K562 (cell line): ENCODE measurements at regions not wholly inside any gene's neighbourhood (a gene's known extent, or its start where the extent isn't known, plus 50 kb on each side); places are given as distances from the start of the nearest gene placed in this dataset.

Experiments used
- ATAC-seq: fragments of 200-7000 bp; cut with Tn5 transposase; 3 replicates; pipeline ENCODE4 v1.9.1; 2020; ENCODE audit warnings: moderate library complexity
- BruUV-seq: library from RNA; stranded (reverse); fragments of 400-500 nt; replicated peaks from 2 replicates; lab custom pipeline; 2021; lab: Mats Ljungman, UMichigan
- CTCF ChIA-PET: fragments of 300-600 bp; formaldehyde crosslinking; extraction: SDS; loops from one replicate; lab custom pipeline; 2021; ENCODE audit warnings: low intra/inter-chr PET ratio; lab: Yijun Ruan, JAX
- POLR2A ChIA-PET: fragments of 300-600, 350-650 bp; sonication (Branson Sonifier 250); formaldehyde crosslinking; extraction: SDS; loops from one replicate; lab custom pipeline; 2021; ENCODE audit warnings: antibody characterized with exemption, inconsistent platforms; lab: Yijun Ruan, JAX
- DNase-seq, 4 experiments: peaks; one replicate each; pipeline versions ENCODE4 v3.0.0 to v3.0.0-alpha.2; 2011 to 2018; ENCODE audit warnings: low spot score in 3 of 4, mixed read lengths in 3 of 4; ENCODE audit errors: extremely low read depth in 1 of 4
- FAIRE-seq: peaks from 2 replicates; lab custom pipeline; 2011; peaks lifted over from hg19 to GRCh38; lab: Jason Lieb, UNC
- H2AFZ ChIP-seq: 2 replicates; pipeline ENCODE4 v1.6.0; 2011; ENCODE audit warnings: low read depth, low read length, control low read depth, inconsistent platforms
- H3K27ac ChIP-seq: fragments of 200-600 bp; 3 replicates; pipeline ENCODE4 v1.8.0; 2011; ENCODE audit warnings: low read depth, mild to moderate bottlenecking, control low read depth, inconsistent platforms, low read length, moderate library complexity, mixed read lengths; ENCODE audit errors: extremely low read depth
- H3K27me3 ChIP-seq, 2 experiments: fragments of 300-600 bp in 1 of 2; 2 replicates in 1 of 2; 3 replicates in 1 of 2; pipeline versions ENCODE4 v1.6.0 to v1.8.0; 2011; ENCODE audit warnings: inconsistent platforms in 2 of 2, low read length in 2 of 2, mild to moderate bottlenecking in 1 of 2, mixed read lengths in 1 of 2, moderate library complexity in 1 of 2; ENCODE audit not compliant: control insufficient read depth in 2 of 2, insufficient read depth in 2 of 2
- H3K36me3 ChIP-seq: fragments of 300-600 bp; 3 replicates; pipeline ENCODE4 v1.8.0; 2011; ENCODE audit warnings: mild to moderate bottlenecking, low read length, inconsistent platforms; ENCODE audit not compliant: control insufficient read depth, insufficient read depth
- H3K4me1 ChIP-seq, 2 experiments: fragments of 200-600 bp in 1 of 2; replicated peaks in 1 of 2; 2 replicates in 1 of 2; 3 replicates in 1 of 2; pipeline versions ENCODE4 v1.5.1 to v1.8.0; 2011; ENCODE audit warnings: inconsistent platforms in 2 of 2, low read length in 2 of 2, mild to moderate bottlenecking in 1 of 2, mixed read lengths in 1 of 2, moderate library complexity in 1 of 2; ENCODE audit not compliant: control insufficient read depth in 2 of 2, insufficient read depth in 2 of 2
- H3K4me2 ChIP-seq: 2 replicates; pipeline ENCODE4 v1.6.1; 2011; ENCODE audit warnings: low read length, control low read depth, inconsistent platforms, mixed read lengths; ENCODE audit not compliant: insufficient read depth
- H3K4me3 ChIP-seq: fragments of 200-600 bp; sonication (generic), shearing (Covaris generic); 2 replicates; pipeline ENCODE4 v1.5.1; 2016; ENCODE audit warnings: control low read depth, inconsistent platforms
- H3K79me2 ChIP-seq: fragments of 200-600 bp; 3 replicates; pipeline ENCODE4 v1.8.0; 2011; ENCODE audit warnings: low read length, inconsistent platforms; ENCODE audit not compliant: control insufficient read depth, insufficient read depth
- H3K9ac ChIP-seq, 2 experiments: 2 replicates each; pipeline versions ENCODE4 v1.6.0 to v1.6.1; 2011; ENCODE audit warnings: low read depth in 2 of 2, low read length in 2 of 2, control low read depth in 1 of 2, inconsistent platforms in 1 of 2, mild to moderate bottlenecking in 1 of 2, mixed read lengths in 1 of 2; ENCODE audit not compliant: insufficient read depth in 1 of 2
- H3K9me1 ChIP-seq: one replicate; pipeline ENCODE4 v1.6.0; 2011; ENCODE audit warnings: inconsistent platforms, mild to moderate bottlenecking, low read length, moderate library complexity; ENCODE audit not compliant: control insufficient read depth, insufficient read depth
- H3K9me3 ChIP-seq: replicated peaks from 2 replicates; pipeline ENCODE4 v1.5.1; 2011; ENCODE audit warnings: low read depth, low read length, inconsistent platforms; ENCODE audit not compliant: control insufficient read depth, insufficient read depth
- H4K20me1 ChIP-seq: replicated peaks from 2 replicates; pipeline ENCODE4 v1.6.1; 2011; ENCODE audit warnings: low read length, inconsistent platforms, mixed read lengths; ENCODE audit not compliant: control insufficient read depth, insufficient read depth
- ARHGAP35 ChIP-seq: fragments of 450-650 bp; IDR thresholded peaks from 2 replicates; pipeline ENCODE4 v1.6.1; 2018; ENCODE audit not compliant: partially characterized antibody
- HDAC8 ChIP-seq: fragments of 450-650 bp; IDR thresholded peaks from 2 replicates; pipeline ENCODE4 v1.6.1; 2016; ENCODE audit warnings: mild to moderate bottlenecking, missing genetic modification characterization, moderate library complexity, missing compliant biosample characterization
- MAFF ChIP-seq: IDR thresholded peaks from 2 replicates; pipeline ENCODE4 v1.6.1; 2012; ENCODE audit warnings: low read length, improper control_type of control experiment
- MXI1 ChIP-seq: IDR thresholded peaks from 2 replicates; pipeline ENCODE4 v1.6.1; 2011; ENCODE audit warnings: low read depth, mild to moderate bottlenecking, improper control_type of control experiment, low read length
- SRSF7 ChIP-seq: fragments of 200-400 bp; formaldehyde crosslinking; optimal IDR thresholded peaks from 2 replicates; pipeline ENCODE3; 2017; ENCODE audit warnings: mild to moderate bottlenecking, low read depth, low read length
- TCF3 ChIP-seq: sonication (generic); formaldehyde crosslinking; IDR thresholded peaks from 2 replicates; pipeline ENCODE4 v1.4.0; 2020; ENCODE audit warnings: mild to moderate bottlenecking, missing genetic modification reagents
- ZNF316 ChIP-seq: fragments of 450-650 bp; IDR thresholded peaks from 2 replicates; pipeline ENCODE4 v1.6.1; 2016
- ZNF644 ChIP-seq: fragments of 200-800 bp; sonication (Bioruptor generic); IDR thresholded peaks from 2 replicates; pipeline ENCODE4 v1.6.1; 2016; ENCODE audit warnings: low read depth, missing genetic modification characterization, missing compliant biosample characterization
- ZNF76 ChIP-seq: fragments of 250-450 bp; sonication (Bioruptor Pico); IDR thresholded peaks from 2 replicates; pipeline ENCODE4 v1.4.0; 2020; ENCODE audit warnings: mild to moderate bottlenecking, moderate library complexity, borderline replicate concordance
- ZNF785 ChIP-seq: fragments of 250-450 bp; sonication (Bioruptor Pico); IDR thresholded peaks from 2 replicates; pipeline ENCODE4 v1.4.0; 2020; ENCODE audit warnings: mild to moderate bottlenecking
- WGBS: fragments of 100-300 bp; shearing (Covaris generic); methylation state at CpG from one replicate; pipeline ENCODE4 v1.1.6; 2016; ENCODE audit warnings: low coverage, mixed read lengths; ENCODE audit not compliant: insufficient coverage; ENCODE audit errors: missing lambda C conversion rate; 5-methylcytosine and 5-hydroxymethylcytosine counted together
- in situ Hi-C: fragments of 300-500 bp; cut with MboI; formaldehyde crosslinking; loops from 4 replicates; pipeline ENCODE4 v1.15.0; 2018; ENCODE audit warnings: inconsistent platforms, mixed read lengths
- intact Hi-C: fragments of 100-400 bp; cut with micrococcal nuclease; formaldehyde crosslinking; loops from 2 replicates; pipeline ENCODE4 v1.14.2; 2022
- TF ChIP-seq, protein P1 (sequence below): fragments of 200-800 bp; sonication (Bioruptor generic); IDR thresholded peaks from 2 replicates; pipeline ENCODE4 v1.6.1; 2016; ENCODE audit warnings: missing genetic modification characterization, missing compliant biosample characterization
- TF ChIP-seq, protein P2 (sequence below): fragments of 250-450 bp; sonication (Bioruptor Pico); IDR thresholded peaks from 2 replicates; pipeline ENCODE4 v1.8.0; 2021; ENCODE audit warnings: mild to moderate bottlenecking, moderate library complexity
- TF ChIP-seq, protein P3 (sequence below): sonication (generic); formaldehyde crosslinking; IDR thresholded peaks from 2 replicates; pipeline ENCODE4 v1.8.0; 2022; ENCODE audit warnings: mild to moderate bottlenecking, missing genetic modification reagents
- TF ChIP-seq, protein P4 (sequence below), 2 experiments: IDR thresholded peaks; 2 replicates each; pipeline ENCODE4 v1.6.1; 2012; ENCODE audit warnings: improper control_type of control experiment in 2 of 2, low read depth in 2 of 2, low read length in 2 of 2, borderline replicate concordance in 1 of 2

DNA sequence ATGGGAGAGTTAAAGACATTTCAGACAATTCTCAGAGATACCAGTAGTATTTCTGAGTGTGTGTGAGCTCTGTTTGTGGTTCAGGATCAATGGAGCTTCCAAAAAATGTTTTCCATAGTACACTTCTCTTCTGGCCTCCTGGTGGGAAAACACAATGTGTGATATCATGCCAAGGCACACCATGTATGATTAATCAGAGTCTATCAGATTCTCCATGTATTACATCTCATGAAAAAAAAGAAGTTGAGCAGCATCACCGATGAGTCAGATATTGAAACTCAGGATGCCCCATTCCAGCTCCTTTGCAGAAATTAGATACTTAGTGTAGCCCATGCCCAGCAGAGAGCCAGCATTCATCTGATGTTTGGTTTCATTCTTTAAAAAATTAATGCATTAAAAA lies 620.3 kb upstream of the POU3F3 start:
- in situ Hi-C loops = no loop called here
- no peak overlapping the region for H3K4me2 ChIP-seq
- BruUV-seq = no TSS peak
- TF ChIP-seq ZNF644 (tag) = no peak
- TF ChIP-seq ZNF316 = no peak
- TF ChIP-seq ARHGAP35 = no peak
- no peak for TF ChIP-seq MXI1
- TF ChIP-seq, protein P1, sequence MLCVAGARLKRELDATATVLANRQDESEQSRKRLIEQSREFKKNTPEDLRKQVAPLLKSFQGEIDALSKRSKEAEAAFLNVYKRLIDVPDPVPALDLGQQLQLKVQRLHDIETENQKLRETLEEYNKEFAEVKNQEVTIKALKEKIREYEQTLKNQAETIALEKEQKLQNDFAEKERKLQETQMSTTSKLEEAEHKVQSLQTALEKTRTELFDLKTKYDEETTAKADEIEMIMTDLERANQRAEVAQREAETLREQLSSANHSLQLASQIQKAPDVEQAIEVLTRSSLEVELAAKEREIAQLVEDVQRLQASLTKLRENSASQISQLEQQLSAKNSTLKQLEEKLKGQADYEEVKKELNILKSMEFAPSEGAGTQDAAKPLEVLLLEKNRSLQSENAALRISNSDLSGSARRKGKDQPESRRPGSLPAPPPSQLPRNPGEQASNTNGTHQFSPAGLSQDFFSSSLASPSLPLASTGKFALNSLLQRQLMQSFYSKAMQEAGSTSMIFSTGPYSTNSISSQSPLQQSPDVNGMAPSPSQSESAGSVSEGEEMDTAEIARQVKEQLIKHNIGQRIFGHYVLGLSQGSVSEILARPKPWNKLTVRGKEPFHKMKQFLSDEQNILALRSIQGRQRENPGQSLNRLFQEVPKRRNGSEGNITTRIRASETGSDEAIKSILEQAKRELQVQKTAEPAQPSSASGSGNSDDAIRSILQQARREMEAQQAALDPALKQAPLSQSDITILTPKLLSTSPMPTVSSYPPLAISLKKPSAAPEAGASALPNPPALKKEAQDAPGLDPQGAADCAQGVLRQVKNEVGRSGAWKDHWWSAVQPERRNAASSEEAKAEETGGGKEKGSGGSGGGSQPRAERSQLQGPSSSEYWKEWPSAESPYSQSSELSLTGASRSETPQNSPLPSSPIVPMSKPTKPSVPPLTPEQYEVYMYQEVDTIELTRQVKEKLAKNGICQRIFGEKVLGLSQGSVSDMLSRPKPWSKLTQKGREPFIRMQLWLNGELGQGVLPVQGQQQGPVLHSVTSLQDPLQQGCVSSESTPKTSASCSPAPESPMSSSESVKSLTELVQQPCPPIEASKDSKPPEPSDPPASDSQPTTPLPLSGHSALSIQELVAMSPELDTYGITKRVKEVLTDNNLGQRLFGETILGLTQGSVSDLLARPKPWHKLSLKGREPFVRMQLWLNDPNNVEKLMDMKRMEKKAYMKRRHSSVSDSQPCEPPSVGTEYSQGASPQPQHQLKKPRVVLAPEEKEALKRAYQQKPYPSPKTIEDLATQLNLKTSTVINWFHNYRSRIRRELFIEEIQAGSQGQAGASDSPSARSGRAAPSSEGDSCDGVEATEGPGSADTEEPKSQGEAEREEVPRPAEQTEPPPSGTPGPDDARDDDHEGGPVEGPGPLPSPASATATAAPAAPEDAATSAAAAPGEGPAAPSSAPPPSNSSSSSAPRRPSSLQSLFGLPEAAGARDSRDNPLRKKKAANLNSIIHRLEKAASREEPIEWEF (CRISPR knock-in tag) = no peak
- no peak for TF ChIP-seq TCF3 (CRISPR knock-in tag)
- TF ChIP-seq, protein P2, sequence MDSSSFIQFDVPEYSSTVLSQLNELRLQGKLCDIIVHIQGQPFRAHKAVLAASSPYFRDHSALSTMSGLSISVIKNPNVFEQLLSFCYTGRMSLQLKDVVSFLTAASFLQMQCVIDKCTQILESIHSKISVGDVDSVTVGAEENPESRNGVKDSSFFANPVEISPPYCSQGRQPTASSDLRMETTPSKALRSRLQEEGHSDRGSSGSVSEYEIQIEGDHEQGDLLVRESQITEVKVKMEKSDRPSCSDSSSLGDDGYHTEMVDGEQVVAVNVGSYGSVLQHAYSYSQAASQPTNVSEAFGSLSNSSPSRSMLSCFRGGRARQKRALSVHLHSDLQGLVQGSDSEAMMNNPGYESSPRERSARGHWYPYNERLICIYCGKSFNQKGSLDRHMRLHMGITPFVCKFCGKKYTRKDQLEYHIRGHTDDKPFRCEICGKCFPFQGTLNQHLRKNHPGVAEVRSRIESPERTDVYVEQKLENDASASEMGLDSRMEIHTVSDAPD (CRISPR knock-in tag) = no peak
- no peak for TF ChIP-seq HDAC8
- TF ChIP-seq, protein P3, sequence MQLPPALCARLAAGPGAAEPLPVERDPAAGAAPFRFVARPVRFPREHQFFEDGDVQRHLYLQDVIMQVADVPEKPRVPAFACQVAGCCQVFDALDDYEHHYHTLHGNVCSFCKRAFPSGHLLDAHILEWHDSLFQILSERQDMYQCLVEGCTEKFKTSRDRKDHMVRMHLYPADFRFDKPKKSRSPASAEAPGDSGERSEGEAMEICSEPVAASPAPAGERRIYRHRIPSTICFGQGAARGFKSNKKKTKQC (CRISPR knock-in tag) = no peak
- no peak for TF ChIP-seq MAFF
- no peak for TF ChIP-seq ZNF76 (CRISPR knock-in tag)
- TF ChIP-seq SRSF7 = no peak
- TF ChIP-seq, protein P4, sequence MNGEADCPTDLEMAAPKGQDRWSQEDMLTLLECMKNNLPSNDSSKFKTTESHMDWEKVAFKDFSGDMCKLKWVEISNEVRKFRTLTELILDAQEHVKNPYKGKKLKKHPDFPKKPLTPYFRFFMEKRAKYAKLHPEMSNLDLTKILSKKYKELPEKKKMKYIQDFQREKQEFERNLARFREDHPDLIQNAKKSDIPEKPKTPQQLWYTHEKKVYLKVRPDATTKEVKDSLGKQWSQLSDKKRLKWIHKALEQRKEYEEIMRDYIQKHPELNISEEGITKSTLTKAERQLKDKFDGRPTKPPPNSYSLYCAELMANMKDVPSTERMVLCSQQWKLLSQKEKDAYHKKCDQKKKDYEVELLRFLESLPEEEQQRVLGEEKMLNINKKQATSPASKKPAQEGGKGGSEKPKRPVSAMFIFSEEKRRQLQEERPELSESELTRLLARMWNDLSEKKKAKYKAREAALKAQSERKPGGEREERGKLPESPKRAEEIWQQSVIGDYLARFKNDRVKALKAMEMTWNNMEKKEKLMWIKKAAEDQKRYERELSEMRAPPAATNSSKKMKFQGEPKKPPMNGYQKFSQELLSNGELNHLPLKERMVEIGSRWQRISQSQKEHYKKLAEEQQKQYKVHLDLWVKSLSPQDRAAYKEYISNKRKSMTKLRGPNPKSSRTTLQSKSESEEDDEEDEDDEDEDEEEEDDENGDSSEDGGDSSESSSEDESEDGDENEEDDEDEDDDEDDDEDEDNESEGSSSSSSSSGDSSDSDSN (IDR thresholded peaks at IDR 0.05; ENCODE audit: borderline replicate concordance in 1 of 2, low read depth in 2 of 2, low read length in 2 of 2) = no peak
- TF ChIP-seq ZNF785 (CRISPR knock-in tag) = no peak

More for the DNA sequence above, 620.3 kb upstream of the POU3F3 start:
- Histone ChIP-seq H3K27ac (no peak overlapping the region), H4K20me1 (no peaks in the 10 kb centered on the region), H3K36me3 (no peaks in the 10 kb centered on the region), H3K9me1 (no peaks in the 10 kb centered on the region), H2AFZ (no peak overlapping the region), H3K27me3 (no peaks in the 10 kb centered on the region), H3K9ac (no peak overlapping the region), H3K9me3 (no peaks in the 10 kb centered on the region), H3K79me2 (no peaks in the 10 kb centered on the region), H3K4me1 (no peaks in the 10 kb centered on the region), H3K4me3 (no peak overlapping the region)
- intact Hi-C loops = no loop called here
- ATAC-seq = no peak
- ChIA-PET CTCF (no interaction called here), POLR2A (no interaction called here)
- no peak for FAIRE-seq
- WGBS = 0% methylated on average over 1 of the region's 1 CpG
- DNase-seq = no peak
